K562 (cell line): ENCODE measurements at regions not wholly inside any gene's neighbourhood (a gene's known extent, or its start where the extent isn't known, plus 50 kb on each side); places are given as distances from the start of the nearest gene placed in this dataset.

Source experiments
- MTF1 ChIP-seq: fragments of 250-450 bp; sonication (Bioruptor Pico); IDR thresholded peaks from 2 replicates; pipeline ENCODE4 v1.9.0; 2021; ENCODE audit warnings: moderate library complexity, mild to moderate bottlenecking, inconsistent platforms, borderline replicate concordance
- MXD1 ChIP-seq: fragments of 250-450 bp; sonication (Bioruptor Pico); IDR thresholded peaks from 2 replicates; pipeline ENCODE4 v1.8.0; 2021; ENCODE audit warnings: borderline replicate concordance, mild to moderate bottlenecking, moderate library complexity; ENCODE audit not compliant: poor library complexity, severe bottlenecking
- NFATC3 ChIP-seq: fragments of 450-650 bp; IDR thresholded peaks from 2 replicates; pipeline ENCODE4 v1.6.1; 2017; ENCODE audit warnings: mild to moderate bottlenecking
- NFIC ChIP-seq: fragments of 450-650 bp; IDR thresholded peaks from 2 replicates; pipeline ENCODE4 v1.6.1; 2017; ENCODE audit warnings: mild to moderate bottlenecking, inconsistent platforms
- RBFOX2 ChIP-seq: fragments of 200-400 bp; formaldehyde crosslinking; IDR thresholded peaks from 2 replicates; pipeline ENCODE4 v1.6.1; 2017; ENCODE audit warnings: low read depth, mild to moderate bottlenecking, low read length, moderate library complexity
- UBTF ChIP-seq, 2 experiments: IDR thresholded peaks; 2 replicates each; pipeline ENCODE4 v1.6.1; 2012; ENCODE audit warnings: improper control_type of control experiment in 2 of 2, low read depth in 2 of 2, low read length in 2 of 2, borderline replicate concordance in 1 of 2
- VEZF1 ChIP-seq: fragments of 200-800 bp; sonication (Bioruptor generic); IDR thresholded peaks from 2 replicates; pipeline ENCODE4 v1.6.1; 2017; ENCODE audit warnings: missing genetic modification characterization, missing compliant biosample characterization
- ZNF592 ChIP-seq: fragments of 450-650 bp; IDR thresholded peaks from 2 replicates; pipeline ENCODE4 v1.6.1; 2017; ENCODE audit warnings: antibody characterized with exemption, mild to moderate bottlenecking
- ZNF740 ChIP-seq, 3 experiments: fragments of 200-800 bp in 1 of 3; sonication (Bioruptor generic) in 1 of 3; sonication (generic) in 1 of 3; formaldehyde crosslinking in 1 of 3; IDR thresholded peaks; 2 replicates each; pipeline versions ENCODE4 v1.6.1 to v1.8.0; 2016 to 2022; ENCODE audit warnings: mild to moderate bottlenecking in 2 of 3, missing compliant biosample characterization in 2 of 3, missing genetic modification characterization in 2 of 3, missing genetic modification reagents in 1 of 3
- ZNF766 ChIP-seq: fragments of 200-800 bp; sonication (Bioruptor generic); conservative IDR thresholded peaks from 2 replicates; pipeline ENCODE4 v1.6.1; 2016; ENCODE audit warnings: missing genetic modification characterization, missing compliant biosample characterization

- TF ChIP-seq UBTF (IDR thresholded peaks at IDR 0.05; ENCODE audit: borderline replicate concordance in 1 of 2, low read depth in 2 of 2, low read length in 2 of 2) (0 out of 4 replicates have a peak, but pooled peaks of 1 of the 2 experiments have one; percentile 42), ZNF740 (CRISPR knock-in tag; IDR thresholded peaks at IDR 0.05) (no peak), ZNF740 (tag; IDR thresholded peaks at IDR 0.05) (0 out of 4 replicates have a peak, but pooled peaks of 1 of the 2 experiments have one; percentile 31), RBFOX2 (peak; percentile 60), MXD1 (CRISPR knock-in tag) (no peak), ZNF592 (peak; percentile 88), NFIC (peak; percentile 75), VEZF1 (CRISPR knock-in tag) (peak; percentile 32; the same call in 1 of the 2 replicates), NFATC3 (no peak), ZNF766 (CRISPR knock-in tag) (0 out of 2 replicates have a peak, but pooled peaks have one; percentile 45), MTF1 (no peak)
These were observed 143.5 kb upstream of the PBDC1 start (continued) for GRCh38 chrX:76029385-76029784.
